NCI-H128 (cell line): ENCODE measurements at regions not wholly inside any gene's neighbourhood (a gene's known extent, or its start where the extent isn't known, plus 50 kb on each side); places are given as distances from the start of the nearest gene placed in this dataset.
"Not testable (repeated sequence)": the region's sequence is repeated elsewhere in the genome, so short reads cannot be mapped to it uniquely, and the experiment has no call there.

ENCODE experiments used
- DNase-seq: peaks from one replicate; lab custom pipeline; 2025; ENCODE audit not compliant: unreplicated experiment; lab: John Stamatoyannopoulos, UW

DNA sequence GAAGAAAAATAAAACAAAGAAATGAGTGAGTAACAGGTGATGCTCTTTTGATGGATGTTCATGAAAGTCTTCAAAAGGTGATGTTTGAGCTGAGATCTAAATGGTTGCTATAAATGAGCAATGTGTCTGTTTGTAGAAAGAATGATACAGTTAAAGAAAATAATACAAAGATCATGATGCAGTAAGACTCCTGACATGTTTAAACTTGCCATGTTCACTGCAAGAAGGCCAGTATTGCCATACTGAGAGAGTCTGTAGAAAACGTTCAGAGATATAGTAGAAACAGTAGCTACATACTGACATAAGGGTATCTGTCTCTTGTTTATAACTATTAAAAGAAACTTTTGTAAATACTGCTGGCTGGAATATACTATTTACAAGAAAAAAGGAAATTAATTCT is 1609.2 kb upstream of the ACO1 start:
- DNase-seq = no peak

DNA sequence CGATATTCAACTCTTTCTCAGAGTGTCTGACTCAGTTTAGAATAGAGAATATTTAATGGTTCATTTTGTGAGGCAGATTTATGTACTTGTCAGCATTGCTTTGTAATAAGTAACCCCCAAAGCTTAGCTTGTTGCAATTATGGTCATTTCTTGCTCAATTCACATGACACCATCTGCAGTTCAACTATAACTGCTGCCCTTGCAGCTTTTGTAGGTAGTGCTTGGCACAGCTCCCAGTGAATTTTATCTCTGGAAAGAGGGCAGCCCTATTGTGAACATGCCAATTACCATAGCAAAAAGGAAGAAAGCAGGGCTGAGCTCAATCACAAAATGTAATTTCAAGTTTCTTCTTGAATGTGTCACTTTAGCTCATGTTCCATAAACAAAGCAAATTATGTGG is 1587.7 kb upstream of the ACO1 start:
- DNase-seq = no peak

DNA sequence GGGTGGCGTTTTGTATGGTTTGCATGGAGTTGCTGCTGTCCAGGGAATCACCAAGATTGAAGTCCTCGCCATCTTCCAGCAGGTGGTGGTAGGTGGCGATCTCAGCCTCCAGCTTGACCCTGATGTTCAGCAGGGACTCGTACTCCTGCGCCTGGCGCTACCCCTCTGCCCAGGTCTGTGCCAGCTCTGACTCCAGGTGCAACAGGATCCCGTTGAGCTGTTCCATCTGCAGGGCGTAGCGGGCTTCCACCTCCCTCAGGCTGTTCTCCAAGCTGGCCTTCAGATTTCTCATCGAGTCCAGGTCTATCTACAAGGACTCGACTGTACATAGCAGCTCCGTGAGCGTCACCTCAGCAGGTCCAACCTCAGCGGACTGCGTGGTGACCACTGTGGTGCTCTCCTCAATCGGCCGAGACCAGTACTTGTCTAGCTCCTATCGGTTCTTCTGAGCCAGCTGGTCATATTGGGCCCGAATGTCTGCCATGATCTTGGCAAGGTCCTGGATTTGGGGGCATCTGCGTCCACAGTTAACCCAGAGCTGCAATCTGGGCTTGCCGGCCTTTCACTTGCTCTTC is 1584.8 kb upstream of the ACO1 start:
- DNase-seq = no peak

DNA sequence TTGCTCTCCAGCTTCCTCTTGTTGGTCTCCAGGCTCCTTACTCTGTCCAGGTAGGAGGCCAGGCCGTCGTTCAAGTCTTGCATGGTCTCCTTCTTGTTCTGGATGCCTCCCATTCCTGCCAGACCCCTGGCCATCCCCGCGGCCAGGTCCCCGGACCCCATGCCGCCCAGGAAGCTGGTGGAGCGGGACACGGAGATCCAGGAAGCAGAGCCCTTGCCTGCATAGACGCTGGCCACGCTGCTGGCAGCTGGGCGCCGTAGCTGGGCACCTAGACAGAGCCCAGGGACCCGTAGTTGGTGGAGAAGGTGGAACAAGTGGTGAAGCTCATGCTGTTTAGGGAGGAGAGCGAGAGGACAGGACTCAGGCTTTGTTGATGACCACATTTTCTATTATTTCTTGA is 1584.0 kb upstream of the ACO1 start:
- no peak for DNase-seq

DNA sequence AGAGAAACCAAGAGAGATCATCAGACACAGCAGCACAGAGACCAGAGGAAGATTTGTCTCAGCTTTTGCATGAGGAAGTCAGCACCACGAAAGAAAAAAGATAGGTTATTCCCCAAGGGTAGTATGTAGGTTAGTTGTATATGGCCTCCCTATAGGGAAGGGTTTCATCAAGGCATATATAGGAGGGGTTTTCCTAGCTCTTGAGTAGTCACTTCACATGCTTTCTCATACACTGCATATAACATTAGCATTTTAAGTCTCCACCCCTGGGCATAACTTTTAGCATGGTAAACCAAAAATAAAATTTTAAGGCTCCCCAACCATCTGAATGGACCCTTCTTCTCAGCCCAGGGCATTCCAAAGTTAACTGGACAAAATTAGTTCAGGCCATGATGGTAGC is 1571.6 kb upstream of the ACO1 start:
- no peak for DNase-seq

DNA sequence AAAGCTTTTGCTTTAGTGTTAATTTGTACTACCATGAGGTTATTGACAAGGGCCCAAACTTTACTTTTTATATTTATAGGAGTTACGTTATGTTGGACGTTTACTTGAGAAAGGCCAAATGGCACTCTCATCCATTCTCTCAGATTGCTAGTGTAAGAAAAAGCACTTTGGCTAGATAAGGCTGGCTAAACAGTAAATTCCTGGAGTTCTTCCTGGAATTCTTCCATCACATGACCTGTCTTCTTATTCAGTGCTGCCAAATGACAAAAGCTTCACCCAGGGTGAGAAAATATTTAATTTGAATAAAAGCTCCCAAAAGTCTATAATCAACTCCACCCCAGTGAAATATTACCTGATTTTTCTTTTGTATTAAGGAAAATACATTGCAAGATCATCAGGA is 1568.9 kb upstream of the ACO1 start:
- DNase-seq = no peak

DNA sequence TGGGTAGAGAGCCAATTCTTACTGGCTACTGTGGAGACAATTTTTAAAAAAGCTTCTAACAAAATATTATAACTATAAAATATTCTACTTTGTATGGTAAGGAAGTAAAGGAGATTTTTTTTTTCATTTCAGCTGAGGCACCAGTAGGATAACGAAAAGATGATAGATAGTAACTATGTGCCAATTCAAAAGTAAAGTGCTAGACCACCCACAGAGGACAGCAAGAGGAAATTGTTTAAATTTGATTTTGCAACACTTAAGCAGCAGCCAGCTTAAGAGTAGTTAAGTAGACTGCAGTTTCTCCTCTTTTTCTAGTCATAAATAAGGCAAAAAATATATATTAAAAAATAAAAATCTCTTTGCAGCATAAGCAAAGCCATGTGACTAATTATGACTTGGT is 1539.3 kb upstream of the ACO1 start:
- no peak for DNase-seq

DNA sequence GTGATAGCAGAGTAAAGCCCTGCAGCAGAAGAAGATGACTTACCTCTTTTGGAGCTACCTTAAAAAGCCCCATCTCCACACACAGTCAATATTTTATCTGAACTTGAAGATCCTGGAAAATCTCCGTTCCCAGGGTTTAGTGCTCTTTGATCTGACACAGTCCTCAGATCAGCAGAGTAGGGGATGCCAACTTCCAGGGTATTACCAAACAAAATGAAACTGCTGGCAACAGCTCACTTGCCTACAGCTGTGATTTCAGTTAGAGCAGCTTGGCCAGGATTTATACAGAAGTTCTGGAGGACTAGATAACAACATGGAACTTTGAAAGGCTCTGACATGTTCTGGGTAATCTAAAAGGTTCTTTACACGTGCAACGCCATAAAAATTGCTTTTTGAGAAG is 1537.8 kb upstream of the ACO1 start:
- DNase-seq = no peak

DNA sequence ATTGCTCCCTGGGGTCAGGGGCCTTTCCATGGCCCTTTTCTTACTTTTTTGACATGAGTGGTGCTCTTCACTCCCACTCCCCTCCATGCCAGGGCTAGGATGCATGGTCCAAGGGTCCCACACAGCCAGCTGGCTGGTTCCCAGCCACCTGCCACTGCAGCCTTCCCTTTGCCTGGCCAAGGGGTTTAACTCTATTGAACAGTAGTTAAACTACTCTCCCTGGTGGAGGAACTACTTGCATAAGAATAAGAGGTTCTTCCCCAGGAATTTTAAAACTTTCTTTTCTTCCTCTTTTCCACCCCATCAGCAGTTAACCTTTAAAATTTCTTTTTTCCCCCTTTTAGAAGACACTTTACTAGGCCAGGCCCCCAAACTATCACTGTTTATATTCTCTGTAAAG is 1532.8 kb upstream of the ACO1 start:
- no peak for DNase-seq

DNA sequence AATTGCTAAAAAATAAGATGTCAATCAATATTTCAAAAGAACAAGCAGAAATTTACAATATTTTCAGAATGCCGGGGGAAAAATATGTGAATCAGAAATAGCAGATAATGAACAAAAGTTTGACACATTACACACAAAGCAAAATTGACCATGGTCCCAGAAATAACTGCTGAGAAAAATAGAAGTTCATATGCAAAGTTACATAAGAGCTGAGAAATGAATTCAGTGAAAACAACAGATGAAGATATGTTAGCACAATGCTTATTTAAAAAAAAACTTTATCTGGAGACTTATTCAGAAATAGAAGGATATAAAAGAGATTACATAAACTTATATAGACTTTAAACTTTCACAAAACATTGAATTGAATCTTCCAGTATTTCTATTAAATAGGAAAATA is 1483.7 kb upstream of the ACO1 start:
- DNase-seq = no peak

DNA sequence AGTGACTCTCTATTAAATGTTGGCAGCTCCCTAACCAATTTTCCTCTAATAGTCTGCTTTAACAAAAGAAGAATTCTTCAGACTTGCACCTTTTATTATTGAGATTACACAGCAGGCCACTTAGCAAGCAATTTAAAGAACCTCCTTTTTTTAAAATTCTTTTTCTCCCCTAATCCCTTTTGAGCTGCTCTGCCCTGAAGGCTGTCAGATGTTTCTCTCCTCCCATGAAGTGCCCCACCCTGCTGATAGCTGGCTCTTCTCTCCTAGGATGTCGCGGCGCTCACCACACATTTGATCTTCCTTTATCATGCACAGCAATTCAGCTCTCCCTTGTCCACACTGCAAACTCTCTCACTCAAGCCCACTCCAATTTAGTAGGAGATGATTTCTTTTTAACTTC is 1471.1 kb upstream of the ACO1 start:
- no peak for DNase-seq

DNA sequence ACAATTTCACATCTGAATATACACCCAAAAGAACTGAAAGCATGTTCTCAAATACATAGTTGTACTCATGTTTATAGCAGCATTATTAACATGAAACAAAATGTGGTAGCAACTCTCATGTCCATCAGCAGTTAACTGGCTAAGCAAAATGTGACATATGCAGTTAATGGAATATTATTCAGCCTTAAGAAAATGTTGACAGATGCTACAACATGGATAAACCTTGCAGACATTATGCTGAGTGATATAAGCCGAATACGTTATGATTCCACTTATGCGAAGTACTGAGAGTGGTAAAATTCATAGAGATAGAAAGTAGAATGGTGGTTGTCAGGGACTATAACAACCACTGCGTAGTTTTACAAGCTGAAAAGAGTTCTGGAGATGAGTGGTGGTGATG is 1469.0 kb upstream of the ACO1 start:
- DNase-seq = no peak

DNA sequence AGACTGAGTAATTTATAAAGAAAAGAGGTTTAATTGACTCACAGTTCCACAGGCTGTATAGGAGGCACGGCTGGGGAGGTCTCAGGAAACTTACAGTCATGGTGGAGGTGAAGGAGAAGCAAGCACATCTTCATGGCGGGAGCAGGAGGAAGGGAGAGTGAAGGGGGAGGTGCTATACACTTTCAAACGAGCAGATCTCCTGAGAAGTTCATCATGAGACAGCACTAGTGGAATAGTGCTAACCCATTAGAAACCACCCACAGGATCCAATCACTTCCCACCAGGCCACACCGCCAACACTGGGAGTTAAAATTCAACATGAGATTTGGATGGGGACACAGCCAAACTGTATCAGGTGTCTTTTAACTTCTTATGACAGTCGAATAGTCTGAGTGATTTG is 1459.3 kb upstream of the ACO1 start:
- no peak for DNase-seq

DNA sequence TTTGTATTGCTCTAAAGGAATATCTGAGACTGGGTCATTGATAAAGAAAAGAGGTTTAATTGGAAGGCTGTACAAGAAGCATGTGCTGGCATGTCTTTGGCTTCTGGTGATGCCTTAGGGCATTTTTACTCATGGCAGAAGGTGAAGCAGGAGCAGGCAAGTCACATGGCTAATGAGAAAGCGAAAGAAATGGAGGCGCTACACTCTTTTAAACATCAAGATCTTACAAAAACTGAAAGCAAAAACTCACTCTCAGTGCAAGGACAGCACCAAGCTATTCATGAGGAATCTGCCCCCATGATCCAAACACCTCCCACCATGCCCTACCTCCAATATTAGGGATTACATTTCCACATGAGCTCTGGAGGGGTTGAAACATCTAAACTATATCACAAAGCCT is 1458.8 kb upstream of the ACO1 start:
- DNase-seq = no peak

DNA sequence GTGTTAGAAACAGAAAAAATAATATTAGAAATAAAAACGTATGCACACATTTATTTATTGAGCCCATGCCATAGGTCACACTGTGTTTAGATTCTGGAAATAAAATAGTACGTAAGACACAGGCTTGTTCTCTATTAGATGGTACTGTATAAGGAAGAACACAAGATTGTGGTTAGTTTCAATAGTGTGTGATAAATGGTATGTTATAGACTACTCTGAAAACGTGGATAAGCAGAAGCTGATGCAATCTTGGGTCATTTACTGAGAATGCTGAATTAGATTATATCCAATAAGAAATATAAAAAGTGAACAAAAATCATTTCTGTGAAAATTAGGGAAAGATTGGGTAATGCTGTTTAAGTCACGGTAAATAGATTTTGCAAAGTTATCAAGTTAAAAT is 1456.4 kb upstream of the ACO1 start:
- DNase-seq = no peak

DNA sequence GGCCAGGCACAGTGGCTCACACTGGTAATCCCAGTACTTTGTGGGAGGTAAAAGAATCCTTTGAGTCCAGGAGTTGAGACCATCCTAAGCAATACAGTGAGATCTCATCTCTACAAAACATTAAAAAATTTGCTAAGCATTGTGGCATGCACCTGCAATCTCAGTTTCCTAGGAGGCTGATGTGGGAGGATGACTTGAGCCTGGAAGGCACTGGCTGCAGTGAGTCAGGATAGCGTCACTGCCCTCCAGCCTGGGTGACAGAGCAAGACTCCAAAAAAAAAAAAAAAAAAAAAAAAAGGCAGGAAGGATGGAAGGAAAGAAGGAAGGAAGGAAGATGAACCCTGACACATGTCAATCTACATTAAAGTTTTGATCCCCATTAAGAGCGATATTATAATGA is 1452.2 kb upstream of the ACO1 start:
- DNase-seq = no peak

DNA sequence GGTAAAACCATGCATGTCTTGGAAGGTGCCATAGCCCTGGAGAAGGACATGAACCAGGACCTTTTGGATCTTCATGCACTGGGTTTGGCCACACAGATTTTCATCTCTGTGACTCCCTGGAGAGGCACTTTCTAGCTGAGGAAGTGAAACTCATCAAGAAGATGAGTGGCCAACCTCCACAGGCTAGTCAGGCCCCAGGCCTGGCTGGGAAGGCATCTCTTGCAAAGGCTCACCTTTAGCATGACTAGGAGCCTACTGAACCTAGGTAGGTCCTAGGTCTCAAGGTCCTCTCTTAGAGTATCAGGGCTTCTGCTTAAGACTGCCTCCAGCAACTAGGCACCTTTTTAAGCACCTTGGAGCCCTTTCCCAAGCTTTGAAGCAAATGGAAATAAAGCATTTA is 1448.7 kb upstream of the ACO1 start:
- no peak for DNase-seq

DNA sequence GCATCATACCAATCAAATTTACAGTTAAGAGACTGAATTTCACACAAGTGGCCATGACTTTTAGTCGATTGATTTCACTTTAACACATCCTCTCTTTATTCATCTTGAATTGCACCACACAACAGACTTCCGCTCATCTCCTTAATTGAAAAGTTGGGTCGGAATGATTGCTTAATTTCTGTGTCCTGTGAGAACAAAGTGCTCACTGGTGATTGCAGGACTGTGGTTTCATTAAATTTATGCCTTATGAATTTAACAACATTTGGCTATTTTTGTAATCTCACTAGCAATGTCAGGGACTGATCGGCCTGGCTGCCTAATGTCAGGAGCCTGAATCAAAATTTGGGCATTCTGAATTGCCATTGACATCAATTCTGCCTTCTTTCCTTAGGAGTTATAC is 1447.3 kb upstream of the ACO1 start:
- no peak for DNase-seq

DNA sequence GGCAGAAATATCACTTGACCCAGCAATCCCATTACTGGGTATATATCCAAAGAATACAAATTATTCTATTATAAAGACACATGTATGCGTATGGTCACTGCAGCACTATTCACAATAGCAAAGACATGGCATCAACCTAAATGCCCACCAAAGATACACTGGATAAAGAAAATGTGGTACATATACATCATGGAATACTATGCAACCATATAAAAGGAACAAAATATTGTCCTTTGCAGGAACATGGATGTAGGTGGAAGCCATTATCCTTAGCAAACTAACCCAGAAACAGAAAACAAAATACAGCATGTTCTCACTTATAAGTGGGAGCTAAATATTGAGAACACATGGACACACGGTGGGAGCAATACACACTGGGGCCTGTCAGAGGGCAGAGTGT is 1441.6 kb upstream of the ACO1 start:
- not testable (repeated sequence) for DNase-seq

DNA sequence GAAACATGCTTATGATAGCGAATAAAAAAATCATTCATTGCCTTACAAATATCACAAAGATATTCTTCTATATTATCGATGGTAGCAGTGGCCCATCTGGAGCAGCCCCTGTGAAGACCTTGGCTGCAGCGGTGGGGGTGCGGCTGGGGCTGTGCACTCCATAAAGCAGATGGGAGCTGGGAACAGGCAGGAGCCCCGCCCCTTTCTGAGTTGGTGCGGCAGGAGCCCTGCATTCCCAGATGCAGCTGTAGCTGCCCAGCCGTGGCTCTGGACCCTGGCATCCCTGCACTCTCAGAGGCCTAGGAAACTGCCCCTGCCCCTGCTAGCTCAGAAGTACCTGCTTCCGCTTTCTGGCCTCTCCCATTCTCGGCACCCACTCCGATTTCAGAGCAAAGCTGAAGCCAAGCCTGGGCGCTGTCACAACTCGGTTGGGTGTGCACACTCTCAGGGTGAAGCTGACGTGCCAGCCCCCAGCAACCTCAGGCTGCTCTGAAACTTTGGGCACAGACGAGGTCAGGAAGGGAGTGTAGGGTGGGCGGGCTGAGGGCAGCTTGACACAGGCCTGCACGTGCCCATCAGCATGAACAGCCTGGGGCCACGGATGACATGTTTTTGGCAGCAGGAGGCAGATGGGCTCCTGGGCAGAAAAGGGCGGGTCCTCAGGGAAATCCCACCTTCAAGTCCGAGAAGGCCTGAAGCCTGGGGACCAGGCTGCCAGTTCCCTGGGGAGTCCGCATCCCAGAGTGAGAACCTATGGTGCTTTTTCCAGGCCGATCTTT is 1440.8 kb upstream of the ACO1 start:
- DNase-seq = no peak

DNA sequence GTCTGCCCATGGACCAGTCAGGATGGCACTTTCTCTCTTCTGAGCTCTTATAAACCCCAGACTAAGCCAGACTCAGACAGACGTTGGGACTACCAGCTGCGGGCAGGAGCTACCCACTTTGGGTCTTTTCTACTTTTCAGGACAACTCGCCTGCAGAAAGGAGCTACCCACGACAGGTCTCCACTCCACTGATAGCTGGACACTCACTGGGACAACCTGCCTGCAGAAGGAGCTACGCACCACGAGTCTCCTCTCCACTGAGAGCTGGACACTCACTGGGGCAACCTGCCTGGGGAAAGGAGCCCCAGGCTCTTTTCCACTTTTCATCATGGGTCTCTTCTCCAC is 1440.2 kb upstream of the ACO1 start:
- DNase-seq = no peak

DNA sequence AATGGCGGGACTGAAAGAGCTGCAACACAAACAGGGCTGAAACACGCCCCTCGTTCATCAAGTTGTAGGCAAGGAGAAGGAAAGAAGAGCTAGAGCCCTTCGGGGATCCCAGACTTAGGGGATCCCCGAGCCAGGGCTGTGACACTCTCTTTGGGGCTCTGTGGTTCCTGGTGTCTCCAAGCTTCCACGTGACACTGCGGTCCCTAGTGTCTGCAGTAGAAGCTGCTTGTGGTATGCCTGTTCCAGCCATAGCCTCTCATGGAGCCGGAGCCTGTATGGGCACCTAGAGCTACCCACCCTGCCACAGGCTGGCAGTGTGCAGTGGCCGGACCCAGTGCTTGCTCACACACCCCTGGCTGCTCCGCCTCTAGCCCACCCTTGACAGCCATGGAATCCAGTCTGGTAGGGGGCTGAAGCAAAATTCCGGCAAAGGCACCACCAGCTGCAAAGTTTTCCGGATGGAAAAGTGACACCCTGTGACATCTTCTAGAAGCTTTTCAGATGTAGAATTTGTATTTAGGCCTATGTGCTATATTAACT is 1439.6 kb upstream of the ACO1 start:
- no peak for DNase-seq

DNA sequence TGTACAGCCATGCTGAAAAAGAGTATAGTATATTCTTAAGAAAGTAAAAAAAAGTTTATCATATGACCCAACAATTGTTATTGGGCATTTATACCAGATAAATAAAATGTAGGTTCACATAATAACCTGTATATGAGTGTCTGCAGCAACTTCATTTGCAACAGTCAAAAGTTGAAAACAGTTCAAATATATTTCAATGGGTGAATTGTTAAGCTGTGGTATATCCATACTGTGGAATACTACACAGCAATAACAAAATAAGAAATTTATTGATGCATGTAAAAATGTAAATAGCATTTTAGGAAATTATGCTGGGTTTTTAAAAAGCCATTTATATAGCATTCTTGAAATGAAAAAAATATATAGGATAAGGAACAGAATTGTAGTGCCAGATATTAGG is 1420.1 kb upstream of the ACO1 start:
- DNase-seq = no peak
